ENCODE measurements at regions not wholly inside any gene's neighbourhood (a gene's known extent, or its start where the extent isn't known, plus 50 kb on each side); places are given as distances from the start of the nearest gene placed in this dataset.
"Not testable (repeated sequence)": the region's sequence is repeated elsewhere in the genome, so short reads cannot be mapped to it uniquely, and the experiment has no call there.

DNA sequence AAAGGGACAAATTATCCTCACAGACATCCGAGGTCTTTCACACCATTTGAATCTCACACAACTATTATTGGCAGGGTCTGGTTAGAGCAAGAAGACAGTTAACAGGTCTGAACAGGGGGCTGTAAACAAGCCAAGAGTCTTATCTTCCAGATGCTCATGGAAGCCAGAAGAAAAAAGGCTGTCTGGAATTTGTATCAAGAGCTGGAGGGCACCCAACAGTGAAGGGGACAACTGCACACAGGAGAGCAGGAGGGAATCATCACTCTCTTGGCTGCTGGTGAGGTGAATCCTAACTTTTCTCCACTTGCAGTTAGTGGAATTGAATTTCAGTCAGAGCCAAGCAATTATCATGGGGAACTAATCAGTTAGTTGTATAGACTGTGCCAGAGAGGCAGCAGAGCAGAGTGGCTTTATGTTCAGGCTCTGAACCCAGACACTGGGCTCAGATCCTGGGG is 880.2 kb upstream of the AUTS2 start:
- Mint-ChIP-seq H3K9me3 (no peaks in the 10 kb centered on the region), H3K27me3 (no peaks in the 10 kb centered on the region)

DNA sequence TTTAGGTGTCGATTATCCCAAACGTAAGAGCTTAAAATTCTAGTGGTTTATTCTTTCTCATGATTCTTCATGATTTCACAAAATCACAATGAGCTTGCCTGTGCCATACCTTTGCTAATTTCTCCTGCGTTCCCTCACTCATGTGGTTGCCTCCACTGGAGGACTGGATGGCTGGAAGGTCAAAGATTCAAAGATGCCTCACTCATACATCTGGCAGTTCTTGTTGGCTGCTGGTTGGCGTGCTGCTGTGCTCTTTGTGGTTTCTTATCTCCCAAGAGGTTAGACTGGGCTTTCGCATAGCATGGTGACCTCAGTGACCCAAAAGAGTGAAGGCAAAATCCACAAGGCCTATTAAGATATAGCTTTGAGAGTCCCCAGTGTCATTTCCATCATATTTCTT is 877.6 kb upstream of the AUTS2 start:
- no peak overlapping the region for H3K27ac Mint-ChIP-seq
- no peaks in the 10 kb centered on the region for H3K9me3 Mint-ChIP-seq
- no peak for ATAC-seq
- H3K27me3 Mint-ChIP-seq, result no peaks in the 10 kb centered on the region
- H3K36me3 Mint-ChIP-seq, result no peaks in the 10 kb centered on the region
- no peaks in the 10 kb centered on the region for H3K4me1 Mint-ChIP-seq
- no peak overlapping the region for H3K4me3 Mint-ChIP-seq

More for the DNA sequence above, 880.2 kb upstream of the AUTS2 start:
- H3K27ac Mint-ChIP-seq, result no peak overlapping the region
- H3K4me1 Mint-ChIP-seq, result no peaks in the 10 kb centered on the region
- no peak overlapping the region for H3K4me3 Mint-ChIP-seq
- no peak for ATAC-seq
- no peaks in the 10 kb centered on the region for H3K36me3 Mint-ChIP-seq

DNA sequence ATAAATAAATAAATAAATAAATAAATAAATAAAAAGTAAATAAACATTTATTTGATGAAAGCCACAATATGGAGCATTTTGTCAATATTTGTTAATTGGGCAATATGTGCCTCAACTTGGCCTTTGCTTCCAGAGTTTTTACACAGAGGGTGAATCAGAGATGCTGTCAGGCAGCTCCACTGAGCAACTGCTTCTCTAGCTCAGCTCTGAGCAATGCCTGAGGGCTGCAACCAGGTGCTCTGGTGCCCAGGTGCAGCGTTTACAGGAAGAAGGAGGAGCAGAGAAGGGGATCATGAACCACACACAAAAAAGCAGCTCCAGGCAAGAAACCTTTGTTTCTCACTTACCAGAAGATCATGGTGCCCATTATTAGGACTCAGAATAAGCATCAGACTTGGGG is 876.2 kb upstream of the AUTS2 start:
- no peak for ATAC-seq
- H3K4me3 Mint-ChIP-seq, result no peak overlapping the region
- H3K9me3 Mint-ChIP-seq, result no peaks in the 10 kb centered on the region
- no peaks in the 10 kb centered on the region for H3K4me1 Mint-ChIP-seq
- H3K36me3 Mint-ChIP-seq, result no peaks in the 10 kb centered on the region
- no peak overlapping the region for H3K27ac Mint-ChIP-seq
- H3K27me3 Mint-ChIP-seq, result peaks cover 11% of the 10 kb centered on the region

DNA sequence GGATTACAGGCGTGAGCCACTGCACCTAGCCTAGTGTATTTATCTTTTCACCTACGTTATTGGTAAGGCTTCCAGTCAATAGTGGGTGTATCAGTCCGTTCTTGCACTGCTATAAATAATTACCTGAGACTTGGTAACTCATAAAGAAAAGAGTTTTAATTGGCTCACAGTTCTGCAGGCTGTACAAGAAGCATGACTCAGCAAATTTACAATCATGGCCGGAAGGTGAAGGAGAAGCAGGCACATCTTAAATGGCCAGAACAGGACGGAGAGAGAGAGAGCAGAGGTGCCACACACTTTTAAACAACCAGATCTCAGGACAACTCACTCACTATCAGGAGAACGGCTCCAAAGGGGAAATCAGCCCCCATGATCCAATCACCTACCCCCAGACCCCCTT is 873.3 kb upstream of the AUTS2 start:
- Mint-ChIP-seq H3K9me3 (no peaks in the 10 kb centered on the region), H3K4me3 (no peak overlapping the region), H3K36me3 (no peaks in the 10 kb centered on the region), H3K27ac (no peak overlapping the region), H3K27me3 (peaks cover 16% of the 10 kb centered on the region), H3K4me1 (no peaks in the 10 kb centered on the region)
- ATAC-seq, result no peak

DNA sequence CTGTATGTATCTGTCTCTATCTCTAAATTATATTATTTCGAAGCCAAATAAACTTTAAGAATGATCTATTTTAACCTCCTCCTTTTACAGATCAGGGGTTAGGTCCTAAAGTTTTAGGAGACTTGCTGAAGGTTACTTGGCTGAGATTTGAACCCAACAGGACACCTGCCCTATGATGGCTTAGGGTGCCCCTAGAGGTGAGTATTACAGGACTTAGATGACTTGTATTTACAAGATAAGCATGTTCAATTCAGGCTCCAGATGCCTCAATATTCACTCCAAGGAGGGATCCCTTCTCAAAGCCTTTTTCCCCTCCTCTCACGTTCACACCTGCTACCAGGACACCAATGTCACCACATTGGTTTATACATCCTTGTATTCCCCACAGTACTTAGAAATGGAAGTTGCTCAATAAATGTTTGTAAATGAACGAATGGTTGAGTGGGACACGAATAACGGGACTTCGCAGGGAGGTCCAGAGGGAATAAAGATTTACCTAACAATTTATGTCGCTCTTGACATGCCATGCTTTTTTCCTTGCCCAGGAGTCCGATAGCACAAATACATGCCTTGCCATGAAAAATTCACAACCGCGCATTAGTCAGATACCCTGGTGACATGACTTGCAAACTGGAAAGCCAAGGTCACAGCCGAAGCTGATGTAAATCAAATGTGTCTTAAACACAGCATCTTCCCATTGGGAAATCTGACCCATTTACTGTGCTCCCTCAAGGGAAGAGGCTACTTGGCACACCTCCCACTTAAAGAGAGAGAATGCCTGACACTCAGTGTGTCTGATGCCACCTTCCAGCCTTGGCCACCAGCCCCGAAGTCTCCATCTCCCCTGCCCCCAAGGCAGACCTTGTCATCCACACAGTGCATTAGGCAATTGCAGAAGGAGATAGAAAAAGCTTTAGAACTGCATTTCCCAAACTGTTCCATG is 872.2 kb upstream of the AUTS2 start:
- Mint-ChIP-seq H3K9me3 (no peaks in the 10 kb centered on the region), H3K27me3 (peaks cover 16% of the 10 kb centered on the region), H3K4me3 (no peak overlapping the region), H3K36me3 (no peaks in the 10 kb centered on the region), H3K4me1 (no peaks in the 10 kb centered on the region), H3K27ac (no peak overlapping the region)
- ATAC-seq, result no peak

DNA sequence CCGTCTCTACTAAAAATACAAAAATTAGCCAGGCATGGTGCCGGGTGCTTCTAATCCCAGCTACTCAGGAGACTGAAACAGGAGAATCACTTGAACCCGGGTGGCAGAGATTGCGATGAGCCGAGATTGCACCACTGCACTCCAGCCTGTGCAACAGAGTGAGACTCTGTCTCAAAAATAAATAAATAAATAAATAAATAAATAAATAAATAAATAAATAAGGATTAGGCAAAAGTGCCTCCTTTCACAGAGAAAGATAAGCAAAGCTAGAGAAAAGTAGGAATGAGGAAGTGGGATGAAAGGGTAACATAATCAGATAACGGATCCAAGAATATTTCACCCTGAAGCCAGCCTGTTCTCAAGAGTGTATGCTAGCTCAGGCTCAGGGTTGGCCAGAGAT is 869.6 kb upstream of the AUTS2 start:
- not testable (repeated sequence) for ATAC-seq, H3K9me3 Mint-ChIP-seq, H3K27ac Mint-ChIP-seq, H3K4me1 Mint-ChIP-seq, H3K4me3 Mint-ChIP-seq, H3K36me3 Mint-ChIP-seq
- peaks cover 16% of the 10 kb centered on the region for H3K27me3 Mint-ChIP-seq

DNA sequence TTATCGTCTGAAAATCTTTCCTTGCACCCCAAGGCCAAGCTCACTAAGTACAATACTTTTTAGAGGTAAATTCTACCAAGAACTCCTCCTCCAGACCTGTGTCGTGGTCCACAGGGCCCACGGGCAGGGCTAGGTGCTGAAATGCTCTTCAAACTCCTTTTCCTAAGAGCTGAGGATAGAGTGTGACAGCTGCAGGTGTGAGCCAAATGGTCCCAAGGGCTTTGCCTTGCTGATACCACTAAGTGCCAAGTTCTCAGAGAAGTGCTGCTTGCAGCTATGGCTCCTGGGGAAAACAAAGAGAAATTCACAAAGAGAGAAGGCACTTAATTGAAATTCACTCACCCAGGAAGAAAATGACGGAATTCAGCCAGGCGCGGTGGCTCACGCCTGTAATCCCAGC is 868.9 kb upstream of the AUTS2 start:
- H3K4me3 Mint-ChIP-seq, result no peak overlapping the region
- no peaks in the 10 kb centered on the region for H3K9me3 Mint-ChIP-seq
- H3K27ac Mint-ChIP-seq, result no peak overlapping the region
- no peak for ATAC-seq
- H3K4me1 Mint-ChIP-seq, result no peaks in the 10 kb centered on the region
- H3K36me3 Mint-ChIP-seq, result no peaks in the 10 kb centered on the region
- H3K27me3 Mint-ChIP-seq, result peaks cover 16% of the 10 kb centered on the region

DNA sequence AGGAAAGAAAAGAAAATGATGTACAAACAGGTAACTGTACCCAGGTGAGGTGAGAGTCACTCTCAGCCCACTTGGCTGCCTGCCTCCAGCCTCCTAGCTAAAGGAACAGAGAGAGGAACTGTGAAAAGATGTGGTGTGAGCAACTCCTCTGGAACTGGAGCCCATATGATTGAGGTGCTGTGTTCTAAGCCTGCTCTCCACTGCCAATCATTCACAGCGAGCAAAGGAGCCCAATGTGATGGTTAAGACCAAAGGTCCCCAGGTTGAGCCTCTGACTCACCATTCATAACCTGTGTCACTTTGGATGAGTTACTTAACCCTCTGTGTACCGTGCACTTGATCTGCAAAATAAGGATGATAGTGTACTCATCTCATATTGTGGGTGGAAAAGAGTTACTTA is 868.1 kb upstream of the AUTS2 start:
- Mint-ChIP-seq H3K9me3 (no peaks in the 10 kb centered on the region), H3K36me3 (no peaks in the 10 kb centered on the region), H3K27me3 (peaks cover 16% of the 10 kb centered on the region), H3K4me3 (no peak overlapping the region), H3K4me1 (no peaks in the 10 kb centered on the region), H3K27ac (no peak overlapping the region)
- no peak for ATAC-seq

DNA sequence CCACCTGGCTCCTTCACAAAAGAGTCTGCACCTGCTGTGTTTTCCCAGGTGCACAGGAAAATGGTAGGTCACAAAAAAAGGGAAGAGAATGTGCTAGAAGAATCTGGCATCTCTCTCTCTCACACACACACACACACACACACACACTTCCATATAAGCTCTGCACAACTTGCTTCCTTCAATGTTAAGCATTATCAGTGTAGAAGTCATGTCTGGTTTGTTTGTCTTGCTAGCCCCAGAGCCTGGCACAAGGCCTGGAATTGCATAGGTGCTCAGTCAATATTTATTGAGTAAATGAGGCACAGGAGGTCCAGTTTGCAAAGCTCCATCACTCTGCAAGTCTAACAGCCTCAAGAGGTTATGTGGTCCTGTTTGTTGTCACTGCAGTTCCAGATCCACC is 867.3 kb upstream of the AUTS2 start:
- Mint-ChIP-seq H3K27me3 (peaks cover 15% of the 10 kb centered on the region), H3K4me3 (no peak overlapping the region), H3K36me3 (no peaks in the 10 kb centered on the region), H3K4me1 (no peaks in the 10 kb centered on the region), H3K9me3 (no peaks in the 10 kb centered on the region), H3K27ac (no peak overlapping the region)
- ATAC-seq, result no peak

DNA sequence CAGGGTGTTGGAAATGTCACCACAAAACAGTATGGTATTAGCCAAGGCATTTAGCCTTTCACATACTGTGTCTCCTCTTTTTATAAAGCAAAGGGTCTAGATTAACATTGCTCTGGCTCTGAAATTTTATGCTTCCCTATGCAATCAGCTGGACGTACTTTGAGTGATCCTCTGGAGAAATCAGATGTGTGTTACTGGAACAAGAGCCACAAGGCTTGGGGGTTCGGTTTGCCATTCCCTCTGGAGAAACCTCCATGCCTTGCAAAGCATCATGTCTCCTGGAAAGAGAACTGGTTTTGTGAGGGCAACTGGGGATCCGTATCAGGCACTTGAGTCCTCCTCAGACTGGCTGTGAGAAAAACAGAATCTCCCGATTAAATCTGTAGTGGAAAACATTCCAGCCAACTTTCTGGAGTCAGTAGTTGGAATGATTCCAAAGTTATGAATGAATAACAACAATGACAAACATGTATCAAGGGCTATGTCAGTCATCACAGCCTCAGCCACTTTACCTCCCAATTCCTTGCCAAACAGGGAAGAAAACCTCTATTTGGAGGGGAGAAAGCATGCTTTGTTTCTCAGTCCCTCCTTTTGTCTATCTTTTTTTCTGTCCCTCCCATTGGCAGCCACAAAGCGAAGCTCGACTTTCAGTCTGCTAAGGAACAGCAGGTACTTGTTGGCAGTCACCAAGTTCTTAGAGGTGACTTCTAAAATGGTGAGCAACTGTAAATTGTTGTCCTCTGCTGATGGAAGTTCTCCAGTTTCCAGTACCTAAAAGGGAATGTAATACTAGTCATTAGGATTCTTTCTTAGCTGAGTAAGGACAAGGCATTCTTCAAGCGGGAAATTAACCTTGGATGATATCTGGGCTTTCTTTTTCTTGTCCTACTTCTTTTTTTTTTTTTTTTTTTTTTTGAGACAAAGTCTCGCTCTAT is 864.8 kb upstream of the AUTS2 start:
- no peak for ATAC-seq
- Mint-ChIP-seq H3K36me3 (no peaks in the 10 kb centered on the region), H3K4me1 (no peaks in the 10 kb centered on the region), H3K27ac (no peak overlapping the region), H3K27me3 (no peaks in the 10 kb centered on the region), H3K9me3 (no peaks in the 10 kb centered on the region), H3K4me3 (no peak overlapping the region)

DNA sequence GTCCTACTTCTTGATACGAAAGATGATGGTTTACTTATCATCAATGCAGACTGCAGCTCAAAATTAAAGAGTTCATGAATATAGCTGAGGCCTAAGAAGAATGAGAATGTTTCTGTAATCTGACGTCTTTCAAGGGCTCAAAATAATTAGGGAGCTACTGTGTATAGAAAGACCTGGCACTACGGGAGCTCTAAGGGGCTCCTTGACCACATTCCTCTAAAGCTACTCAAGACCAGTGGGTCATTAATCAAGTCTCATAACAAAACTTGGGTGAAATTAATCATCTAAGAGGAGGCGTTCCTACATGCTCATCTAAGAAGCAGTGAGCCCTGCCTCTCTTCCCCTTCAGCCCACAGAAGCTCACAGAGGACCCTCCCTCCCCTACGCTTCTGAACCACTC is 863.8 kb upstream of the AUTS2 start:
- Mint-ChIP-seq H3K27ac (no peak overlapping the region), H3K4me1 (no peaks in the 10 kb centered on the region), H3K36me3 (no peaks in the 10 kb centered on the region), H3K9me3 (no peaks in the 10 kb centered on the region), H3K4me3 (no peak overlapping the region), H3K27me3 (no peaks in the 10 kb centered on the region)
- no peak for ATAC-seq

DNA sequence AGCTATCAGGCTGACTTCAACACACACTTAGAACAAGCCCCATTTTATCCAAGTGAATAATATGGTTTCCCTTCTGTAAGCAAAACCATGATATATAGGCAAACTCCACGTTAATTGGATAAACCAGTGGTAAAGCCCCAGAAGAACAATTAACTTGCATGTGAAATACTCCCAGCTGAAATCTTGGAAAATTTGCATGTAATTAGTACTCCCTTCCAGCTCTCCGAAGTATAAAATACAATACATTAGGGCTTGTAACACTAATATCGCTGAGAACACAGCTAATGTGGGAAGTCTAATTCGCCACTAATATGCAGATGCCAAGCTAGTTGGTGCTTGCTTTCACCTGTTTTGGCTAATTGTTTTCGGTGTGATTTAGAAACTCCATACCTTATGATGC is 859.0 kb upstream of the AUTS2 start:
- Mint-ChIP-seq H3K36me3 (no peaks in the 10 kb centered on the region), H3K4me1 (no peaks in the 10 kb centered on the region), H3K27me3 (no peaks in the 10 kb centered on the region), H3K4me3 (no peak overlapping the region), H3K27ac (no peak overlapping the region), H3K9me3 (no peaks in the 10 kb centered on the region)
- ATAC-seq, result no peak

DNA sequence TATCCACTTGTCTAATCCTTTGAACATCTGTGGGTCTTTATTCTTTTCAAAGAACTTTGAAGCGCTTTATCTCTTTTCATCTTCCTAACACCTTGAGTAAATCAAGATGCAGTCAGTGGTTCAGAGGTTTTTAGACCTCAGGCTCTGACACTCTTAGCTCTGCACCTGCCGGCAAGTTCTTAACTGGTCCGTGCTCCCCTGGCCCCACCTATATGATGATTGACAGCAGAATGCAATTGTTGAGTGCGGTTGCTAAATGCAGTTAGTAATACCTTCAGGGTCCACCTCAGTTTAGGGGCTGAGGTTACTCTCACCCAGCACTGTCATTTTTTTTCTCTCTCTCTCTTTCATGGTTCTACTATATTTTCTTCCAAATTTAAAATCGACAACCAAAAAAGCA is 854.2 kb upstream of the AUTS2 start:
- ATAC-seq, result no peak
- H3K27me3 Mint-ChIP-seq, result no peaks in the 10 kb centered on the region

DNA sequence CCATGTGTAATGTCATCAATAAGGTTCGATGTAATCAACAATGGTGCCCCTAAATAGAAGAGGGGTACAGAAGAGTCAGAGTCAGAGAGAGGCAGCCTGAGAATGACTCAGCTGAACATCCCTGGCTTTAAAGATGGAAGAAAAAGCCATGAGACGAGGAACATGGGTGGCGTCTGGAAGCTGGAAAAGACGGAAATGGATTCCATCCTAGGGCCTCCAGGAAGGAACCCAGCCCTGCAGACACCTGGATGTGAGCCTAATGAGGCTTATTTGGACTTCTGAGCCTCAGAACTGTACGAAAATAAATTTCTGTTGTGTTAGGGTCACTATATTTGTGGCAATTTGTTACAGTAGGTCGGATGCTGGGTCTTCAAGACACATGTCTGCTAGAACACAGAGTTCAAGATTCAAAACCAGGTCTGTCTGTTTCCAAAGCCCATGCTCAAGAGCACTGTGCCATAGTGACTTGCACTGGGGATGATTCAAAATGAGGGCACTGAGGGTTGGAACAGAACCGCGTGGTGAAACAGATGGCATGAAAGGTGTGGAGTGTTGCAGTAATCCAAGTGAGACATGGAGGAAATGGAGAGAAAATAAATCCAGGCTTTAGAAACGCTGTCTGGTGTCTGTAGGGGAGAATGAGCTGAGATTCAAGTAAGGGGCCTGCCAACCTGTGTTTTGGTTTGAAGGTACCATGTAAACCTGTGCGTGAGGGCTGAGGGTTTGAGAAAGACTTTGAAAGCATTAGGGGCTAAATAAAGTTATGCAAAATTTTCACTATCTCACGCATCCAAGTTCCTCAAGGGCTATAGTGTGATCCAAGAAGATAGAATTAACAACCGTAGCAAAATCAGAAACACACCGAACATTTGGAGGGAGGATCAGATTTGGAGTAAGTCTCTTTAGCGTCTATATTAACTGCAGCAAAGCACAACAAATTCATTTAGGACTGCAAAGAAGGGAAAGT is 849.1 kb upstream of the AUTS2 start:
- Mint-ChIP-seq H3K4me1 (no peaks in the 10 kb centered on the region), H3K9me3 (peaks cover 3% of the 10 kb centered on the region), H3K36me3 (no peaks in the 10 kb centered on the region), H3K27ac (no peak overlapping the region), H3K4me3 (no peak overlapping the region), H3K27me3 (no peaks in the 10 kb centered on the region)
- ATAC-seq, result no peak

More for the DNA sequence above, 854.2 kb upstream of the AUTS2 start:
- no peaks in the 10 kb centered on the region for H3K9me3 Mint-ChIP-seq
- H3K4me3 Mint-ChIP-seq, result no peak overlapping the region
- no peaks in the 10 kb centered on the region for H3K36me3 Mint-ChIP-seq
- no peaks in the 10 kb centered on the region for H3K4me1 Mint-ChIP-seq
- no peak overlapping the region for H3K27ac Mint-ChIP-seq

All from stimulated activated memory B cell treated with anti-CD40 and anti-IgM and Interleukin-4, amounts not matched to agents 10 μg/mL and 1 μg/mL and 100 μg/mL, for 72 hours (primary cell).